SK-N-SH treated with all-trans-retinoic acid at 6 μM for 48 hours (cell line): ENCODE measurements at regions not wholly inside any gene's neighbourhood (a gene's known extent, or its start where the extent isn't known, plus 50 kb on each side); places are given as distances from the start of the nearest gene placed in this dataset.

Experiments used
- ATAC-seq: fragments of 200-7000 bp; cut with Tn5 transposase; 3 replicates; pipeline ENCODE4 v1.9.1; 2020; ENCODE audit warnings: mild to moderate bottlenecking, moderate library complexity
- ARNTL ChIP-seq: fragments of 450-650 bp; formaldehyde crosslinking; IDR thresholded peaks from 2 replicates; pipeline ENCODE4 v1.5.0; 2020; ENCODE audit warnings: low read depth, mild to moderate bottlenecking, moderate library complexity, borderline replicate concordance
- BACH2 ChIP-seq: fragments of 250-450 bp; sonication (Bioruptor Pico); IDR thresholded peaks from 2 replicates; pipeline ENCODE4 v1.9.0; 2021; ENCODE audit warnings: mild to moderate bottlenecking, borderline replicate concordance
- CSDC2 ChIP-seq: fragments of 250-450 bp; sonication (Bioruptor Pico); IDR thresholded peaks from 2 replicates; pipeline ENCODE4 v1.5.0; 2020; ENCODE audit warnings: mild to moderate bottlenecking, moderate library complexity
- CSRNP3 ChIP-seq: fragments of 250-450 bp; sonication (Bioruptor Pico); IDR thresholded peaks from 2 replicates; pipeline ENCODE4 v1.5.1; 2021; ENCODE audit warnings: mild to moderate bottlenecking, moderate library complexity
- ESRRG ChIP-seq: fragments of 250-450 bp; sonication (Bioruptor Pico); IDR thresholded peaks from 2 replicates; pipeline ENCODE4 v1.6.1; 2021; ENCODE audit warnings: mild to moderate bottlenecking
- GLIS3 ChIP-seq: fragments of 250-450 bp; sonication (Bioruptor Pico); IDR thresholded peaks from 2 replicates; pipeline ENCODE4 v1.5.0; 2020; ENCODE audit warnings: mild to moderate bottlenecking, moderate library complexity
- ISL1 ChIP-seq: fragments of 250-450 bp; sonication (Bioruptor Pico); IDR thresholded peaks from 2 replicates; pipeline ENCODE4 v2.1.2; 2022; ENCODE audit warnings: mild to moderate bottlenecking, moderate library complexity
- OSR1 ChIP-seq: fragments of 250-450 bp; sonication (Bioruptor Pico); IDR thresholded peaks from 2 replicates; pipeline ENCODE4 v1.8.0; 2022; ENCODE audit warnings: moderate library complexity, mild to moderate bottlenecking, inconsistent platforms
- PATZ1 ChIP-seq: fragments of 250-450 bp; sonication (Bioruptor Pico); IDR thresholded peaks from 2 replicates; pipeline ENCODE4 v1.8.0; 2020; ENCODE audit warnings: mild to moderate bottlenecking, moderate library complexity, borderline replicate concordance
- POU6F1 ChIP-seq: fragments of 250-450 bp; sonication (Bioruptor Pico); IDR thresholded peaks from 2 replicates; pipeline ENCODE4 v1.8.0; 2021; ENCODE audit warnings: low read depth, mild to moderate bottlenecking, moderate library complexity, borderline replicate concordance
- PPARA ChIP-seq: fragments of 250-450 bp; sonication (Bioruptor Pico); IDR thresholded peaks from 2 replicates; pipeline ENCODE4 v1.5.0; 2020; ENCODE audit warnings: mild to moderate bottlenecking, borderline replicate concordance
- RARB ChIP-seq: fragments of 250-450 bp; sonication (Bioruptor Pico); IDR thresholded peaks from 2 replicates; pipeline ENCODE4 v1.8.0; 2021; ENCODE audit warnings: mild to moderate bottlenecking, moderate library complexity
- SNAI2 ChIP-seq: fragments of 250-450 bp; sonication (Bioruptor Pico); IDR thresholded peaks from 2 replicates; pipeline ENCODE4 v1.5.0; 2020; ENCODE audit warnings: mild to moderate bottlenecking, moderate library complexity
- TCF4 ChIP-seq: fragments of 250-450 bp; sonication (Bioruptor Pico); IDR thresholded peaks from 2 replicates; pipeline ENCODE4 v1.8.0; 2021; ENCODE audit warnings: mild to moderate bottlenecking, moderate library complexity, borderline replicate concordance
- TOX ChIP-seq: fragments of 250-450 bp; sonication (Bioruptor Pico); IDR thresholded peaks from 2 replicates; pipeline ENCODE4 v1.8.0; 2021; ENCODE audit warnings: mild to moderate bottlenecking, moderate library complexity, borderline replicate concordance
- TSHZ2 ChIP-seq: fragments of 250-450 bp; sonication (Bioruptor Pico); IDR thresholded peaks from 2 replicates; pipeline ENCODE4 v1.5.0; 2020; ENCODE audit warnings: mild to moderate bottlenecking, moderate library complexity
- ZFP3 ChIP-seq: fragments of 250-450 bp; sonication (Bioruptor Pico); IDR thresholded peaks from 2 replicates; pipeline ENCODE4 v1.5.0; 2020; ENCODE audit warnings: mild to moderate bottlenecking, moderate library complexity
- ZFP30 ChIP-seq: fragments of 450-650 bp; formaldehyde crosslinking; IDR thresholded peaks from 2 replicates; pipeline ENCODE4 v1.5.0; 2022; ENCODE audit warnings: mild to moderate bottlenecking, moderate library complexity
- ZNF565 ChIP-seq: fragments of 450-650 bp; formaldehyde crosslinking; conservative IDR thresholded peaks from 2 replicates; pipeline ENCODE4 v1.5.0; 2020; ENCODE audit warnings: low read depth, mild to moderate bottlenecking, moderate library complexity
- ZNF70 ChIP-seq: fragments of 450-650 bp; formaldehyde crosslinking; IDR thresholded peaks from 2 replicates; pipeline ENCODE4 v1.5.0; 2020; ENCODE audit warnings: mild to moderate bottlenecking, moderate library complexity
- ZNF8 ChIP-seq: fragments of 450-650 bp; formaldehyde crosslinking; IDR thresholded peaks from 2 replicates; pipeline ENCODE4 v1.5.0; 2020; ENCODE audit warnings: mild to moderate bottlenecking, moderate library complexity

- TF ChIP-seq POU6F1 (CRISPR knock-in tag), result no peak
- no peak for TF ChIP-seq ISL1
- TF ChIP-seq ZNF565 (CRISPR knock-in tag), result no peak
- no peak for TF ChIP-seq TOX (CRISPR knock-in tag)
- no peak for TF ChIP-seq CSRNP3 (CRISPR knock-in tag)
- TF ChIP-seq ESRRG (CRISPR knock-in tag), result no peak
- no peak for TF ChIP-seq PATZ1 (CRISPR knock-in tag)
- no peak for TF ChIP-seq ARNTL (CRISPR knock-in tag)
- TF ChIP-seq ZNF70 (CRISPR knock-in tag), result no peak
- TF ChIP-seq CSDC2, result no peak
- TF ChIP-seq PPARA (CRISPR knock-in tag), result no peak
- no peak for TF ChIP-seq TCF4 (CRISPR knock-in tag)
- TF ChIP-seq OSR1 (CRISPR knock-in tag), result no peak
- no peak for TF ChIP-seq SNAI2 (CRISPR knock-in tag)
- TF ChIP-seq ZNF8 (CRISPR knock-in tag), result no peak
- no peak for TF ChIP-seq RARB
- no peak for TF ChIP-seq ZFP30 (CRISPR knock-in tag)
- no peak for ATAC-seq
These were observed 145.7 kb upstream of the CDH19 start for GRCh38 chr18:66749481-66750035.

GRCh38 chr18:66749030-66749429, 145.1 kb upstream of the CDH19 start:
- peak; percentile 41; the same call in 1 of the 3 replicates for ATAC-seq
- TF ChIP-seq ZFP3 (CRISPR knock-in tag), result no peak
- no peak for TF ChIP-seq TCF4 (CRISPR knock-in tag)
- TF ChIP-seq TSHZ2 (CRISPR knock-in tag), result no peak
- TF ChIP-seq PATZ1 (CRISPR knock-in tag), result no peak
- no peak for TF ChIP-seq ZNF70 (CRISPR knock-in tag)
- no peak for TF ChIP-seq ZNF565 (CRISPR knock-in tag)
- TF ChIP-seq GLIS3 (CRISPR knock-in tag), result no peak
- TF ChIP-seq SNAI2 (CRISPR knock-in tag), result no peak
- no peak for TF ChIP-seq ARNTL (CRISPR knock-in tag)
- no peak for TF ChIP-seq OSR1 (CRISPR knock-in tag)
- no peak for TF ChIP-seq RARB
- no peak for TF ChIP-seq ZNF8 (CRISPR knock-in tag)
- no peak for TF ChIP-seq BACH2 (CRISPR knock-in tag)
